Adrenal gland (tissue), 9 donors: ENCODE measurements at regions not wholly inside any gene's neighbourhood (a gene's known extent, or its start where the extent isn't known, plus 50 kb on each side); places are given as distances from the start of the nearest gene placed in this dataset.

Source experiments
- DNase-seq, 7 donors: peaks; one replicate each; pipeline ENCODE4 v3.0.0-alpha.2; 2019 to 2020
- H3K27ac ChIP-seq, 5 donors: fragments of 200-600 bp; sonication (generic) in 4 of 5; 1 replicate in 3 of 5; 2 replicates in 2 of 5; pipeline versions ENCODE4 v1.5.1 to v1.8.0; 2016 to 2020; ENCODE audit warnings: mild to moderate bottlenecking in 1 of 5
- H3K27me3 ChIP-seq: fragments of 200-600 bp; 2 replicates; pipeline ENCODE4 v1.8.0; 2021
- H3K36me3 ChIP-seq, 2 donors: fragments of 200-600 bp; replicated peaks in 1 of 2; 1 replicate in 1 of 2; 2 replicates in 1 of 2; pipeline versions ENCODE4 v1.5.1 to v1.8.0; 2018 to 2022
- H3K4me1 ChIP-seq, 2 donors: fragments of 200-600 bp; replicated peaks in 1 of 2; 1 replicate in 1 of 2; 2 replicates in 1 of 2; pipeline versions ENCODE4 v1.5.1 to v1.8.0; 2018 to 2021
- H3K4me3 ChIP-seq, 4 donors: fragments of 200-600 bp; sonication (generic) in 3 of 4; one replicate each; pipeline ENCODE4 v1.5.1; 2016 to 2018
- H3K9me3 ChIP-seq, 3 donors: fragments of 200-600 bp; sonication (generic) in 1 of 3; replicated peaks in 1 of 3; 1 replicate in 2 of 3; 2 replicates in 1 of 3; pipeline versions ENCODE4 v1.5.1 to v1.8.0; 2016 to 2021
- POLR2A ChIP-seq, 2 donors: fragments of 450-650 bp; IDR thresholded peaks; one replicate each; pipeline ENCODE4 v1.6.1; 2017; ENCODE audit warnings: antibody characterized with exemption in 2 of 2, mild to moderate bottlenecking in 2 of 2, moderate library complexity in 1 of 2
- WGBS, 4 donors: extraction: QIAGEN DNeasy Blood & Tissue Kit in 2 of 4; methylation state at CpG; one replicate each; pipeline versions ENCODE4 v1.1.5 to v1.1.7; 2013 to 2017; 5-methylcytosine and 5-hydroxymethylcytosine counted together
- intact Hi-C, 2 donors: fragments of 100-400 bp; cut with DNase I; formaldehyde crosslinking; loops; one replicate each; pipeline versions ENCODE4 v1.14.1 to v1.15.0; 2022 to 2023
- TF ChIP-seq, protein P1 (sequence below), 6 experiments: fragments of 450-650 bp in 4 of 6; fragments of 200-600 bp in 2 of 6; sonication (generic) in 1 of 6; IDR thresholded peaks; 1 replicate in 5 of 6; 2 replicates in 1 of 6; pipeline versions ENCODE4 v1.5.1 to v1.8.0; 2016 to 2021; ENCODE audit warnings: antibody characterized with exemption in 6 of 6, mild to moderate bottlenecking in 2 of 6, moderate library complexity in 1 of 6
- donor health status: healthy with polysubstance abuse.
- donor health status: Bipolar disorder and iron deficiency.
- donor health status: DM: yes; HTN: yes; CAD: no.
- donor health status: DM: no; HTN: no; CAD: no.
- donor health status: DM: no; HTN: no; CAD: no.

DNA sequence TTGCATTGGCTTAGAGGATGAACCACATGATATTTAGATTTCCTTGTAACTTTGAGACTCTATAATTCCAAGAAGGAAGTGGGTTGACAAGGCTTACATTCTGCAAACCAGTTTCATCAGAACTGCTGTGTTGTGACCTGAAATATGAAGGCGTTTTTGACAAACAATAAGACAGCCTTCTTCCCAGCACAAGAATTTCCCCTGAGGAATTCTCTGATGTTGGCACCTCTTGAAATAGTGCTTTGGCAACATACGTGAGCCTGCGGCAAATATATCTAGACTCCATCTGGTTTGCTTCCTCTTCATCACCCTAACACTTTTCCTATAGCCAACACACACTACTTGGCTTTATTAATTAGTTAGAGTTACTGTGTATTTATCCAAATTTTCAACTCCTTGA, 585.5 kb upstream of the SOX9 start:
- H3K9me3 ChIP-seq, result no peaks in the 10 kb centered on the region
- no peak overlapping the region for H3K27ac ChIP-seq
- H3K4me1 ChIP-seq, result no peaks in the 10 kb centered on the region
- no peak for DNase-seq
- TF ChIP-seq POLR2A (IDR thresholded peaks at IDR 0.05), result no peak
- TF ChIP-seq, protein P1, sequence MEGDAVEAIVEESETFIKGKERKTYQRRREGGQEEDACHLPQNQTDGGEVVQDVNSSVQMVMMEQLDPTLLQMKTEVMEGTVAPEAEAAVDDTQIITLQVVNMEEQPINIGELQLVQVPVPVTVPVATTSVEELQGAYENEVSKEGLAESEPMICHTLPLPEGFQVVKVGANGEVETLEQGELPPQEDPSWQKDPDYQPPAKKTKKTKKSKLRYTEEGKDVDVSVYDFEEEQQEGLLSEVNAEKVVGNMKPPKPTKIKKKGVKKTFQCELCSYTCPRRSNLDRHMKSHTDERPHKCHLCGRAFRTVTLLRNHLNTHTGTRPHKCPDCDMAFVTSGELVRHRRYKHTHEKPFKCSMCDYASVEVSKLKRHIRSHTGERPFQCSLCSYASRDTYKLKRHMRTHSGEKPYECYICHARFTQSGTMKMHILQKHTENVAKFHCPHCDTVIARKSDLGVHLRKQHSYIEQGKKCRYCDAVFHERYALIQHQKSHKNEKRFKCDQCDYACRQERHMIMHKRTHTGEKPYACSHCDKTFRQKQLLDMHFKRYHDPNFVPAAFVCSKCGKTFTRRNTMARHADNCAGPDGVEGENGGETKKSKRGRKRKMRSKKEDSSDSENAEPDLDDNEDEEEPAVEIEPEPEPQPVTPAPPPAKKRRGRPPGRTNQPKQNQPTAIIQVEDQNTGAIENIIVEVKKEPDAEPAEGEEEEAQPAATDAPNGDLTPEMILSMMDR (IDR thresholded peaks at IDR 0.05), result no peak
- intact Hi-C loops, result no loop called here
- H3K4me3 ChIP-seq, result no peak overlapping the region
- no peaks in the 10 kb centered on the region for H3K36me3 ChIP-seq
- WGBS, 4 donors, result 71 to 86% (median 77%) methylated on average over 3 of the region's 3 CpGs
- no peaks in the 10 kb centered on the region for H3K27me3 ChIP-seq

DNA sequence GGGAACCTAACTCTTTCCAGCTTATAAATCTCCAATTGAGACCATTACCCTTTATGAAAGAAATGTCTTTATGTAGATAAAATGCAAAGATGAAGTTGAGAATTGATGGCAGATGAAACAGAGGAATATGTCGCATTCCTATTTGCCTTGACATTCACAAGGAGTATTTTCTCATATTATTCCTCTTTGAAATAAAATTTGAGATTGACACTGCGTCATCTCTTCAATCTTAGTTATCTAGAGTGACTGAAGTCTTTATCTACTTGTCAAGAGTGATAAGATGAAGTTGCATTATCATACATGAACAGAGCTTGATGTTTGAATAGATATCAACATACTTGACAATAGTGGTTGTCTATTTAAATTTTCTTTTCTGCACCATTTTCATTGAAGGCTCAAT, 574.4 kb upstream of the SOX9 start:
- intact Hi-C loops, result no loop called here
- no peak for DNase-seq
- H3K9me3 ChIP-seq, result no peaks in the 10 kb centered on the region
- no peak for TF ChIP-seq POLR2A (IDR thresholded peaks at IDR 0.05)
- TF ChIP-seq, protein P1 (IDR thresholded peaks at IDR 0.05), result no peak
- H3K4me3 ChIP-seq, result no peak overlapping the region
- no peaks in the 10 kb centered on the region for H3K4me1 ChIP-seq
- 41 to 85% (median 51%) methylated on average over 2 of the region's 2 CpGs for WGBS, 4 donors
- H3K27ac ChIP-seq, result no peak overlapping the region
- no peaks in the 10 kb centered on the region for H3K36me3 ChIP-seq
- H3K27me3 ChIP-seq, result no peaks in the 10 kb centered on the region

DNA sequence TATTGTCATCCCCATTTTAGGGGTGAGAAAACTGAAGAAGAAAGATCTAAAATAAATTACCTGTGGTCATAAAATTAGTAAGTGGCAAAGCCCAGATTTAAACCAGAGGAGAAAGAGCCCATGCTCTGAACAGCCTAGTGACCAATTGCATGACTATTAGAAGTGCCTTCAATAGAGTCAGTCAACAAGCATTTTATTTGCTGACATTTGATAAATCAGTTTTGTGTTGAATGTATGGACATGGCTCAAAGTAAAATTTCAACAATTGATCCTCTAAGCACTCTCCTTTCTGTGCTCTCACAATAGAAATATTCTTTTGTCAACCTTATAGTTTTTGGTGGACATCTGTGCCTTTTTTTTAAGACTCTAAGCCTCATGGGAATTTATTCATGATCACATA, 572.9 kb upstream of the SOX9 start:
- no peak for TF ChIP-seq POLR2A (IDR thresholded peaks at IDR 0.05)
- H3K4me1 ChIP-seq, result no peaks in the 10 kb centered on the region
- H3K36me3 ChIP-seq, result no peaks in the 10 kb centered on the region
- no peaks in the 10 kb centered on the region for H3K27me3 ChIP-seq
- intact Hi-C loops, result no loop called here
- H3K9me3 ChIP-seq, result no peaks in the 10 kb centered on the region
- DNase-seq, result no peak
- H3K27ac ChIP-seq, result no peak overlapping the region
- H3K4me3 ChIP-seq, result no peak overlapping the region

DNA sequence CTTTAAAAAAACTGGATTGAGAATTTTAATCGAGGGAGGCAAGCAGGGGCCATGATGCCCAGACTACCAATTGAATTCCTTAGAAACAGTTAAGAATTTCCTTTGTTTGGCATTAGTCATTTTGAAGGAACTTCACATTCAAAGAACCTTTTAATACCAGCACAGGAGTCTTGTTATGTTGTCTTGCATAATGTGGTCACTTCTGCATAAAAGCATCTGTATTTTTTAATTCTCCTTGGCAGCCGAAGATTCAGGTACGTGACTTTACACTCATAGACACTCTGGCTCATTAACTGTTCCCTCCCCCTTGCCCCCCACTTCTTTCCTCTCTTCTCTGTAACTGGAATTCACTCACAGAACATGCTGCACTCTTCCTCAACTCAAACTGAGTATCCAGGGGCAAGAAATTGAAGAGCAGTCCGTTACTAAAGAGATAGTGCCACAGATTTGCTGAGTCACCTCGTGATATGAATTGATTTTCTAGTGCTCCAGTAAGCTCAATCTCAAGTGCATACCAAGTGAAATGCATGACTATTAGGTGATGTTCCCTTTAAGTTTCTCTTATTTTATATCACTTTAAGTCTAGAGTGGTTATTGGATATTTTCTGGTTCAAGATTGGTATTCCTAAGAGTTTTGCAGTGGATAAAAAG, 572.2 kb upstream of the SOX9 start:
- no peaks in the 10 kb centered on the region for H3K36me3 ChIP-seq
- no peak for DNase-seq
- intact Hi-C loops, result no loop called here
- H3K9me3 ChIP-seq, result no peaks in the 10 kb centered on the region
- H3K4me1 ChIP-seq, result no peaks in the 10 kb centered on the region
- H3K27ac ChIP-seq, result no peak overlapping the region
- no peaks in the 10 kb centered on the region for H3K27me3 ChIP-seq
- TF ChIP-seq, protein P1 (IDR thresholded peaks at IDR 0.05), result no peak
- TF ChIP-seq POLR2A (IDR thresholded peaks at IDR 0.05), result no peak
- 67 to 82% (median 76%) methylated on average over 5 of the region's 5 CpGs for WGBS, 4 donors
- no peak overlapping the region for H3K4me3 ChIP-seq

- TF ChIP-seq POLR2A (IDR thresholded peaks at IDR 0.05), result no peak
- TF ChIP-seq, protein P1 (IDR thresholded peaks at IDR 0.05), result no peak
- H3K27ac ChIP-seq, result no peak overlapping the region
- H3K4me1 ChIP-seq, result no peaks in the 10 kb centered on the region
- intact Hi-C loops, result no loop called here
- H3K4me3 ChIP-seq, result no peak overlapping the region
- no peaks in the 10 kb centered on the region for H3K36me3 ChIP-seq
- peaks cover 3% of the 10 kb centered on the region for H3K27me3 ChIP-seq
- WGBS, 4 donors, result 94 to 97% (median 96%) methylated on average over 2 of the region's 2 CpGs
- no peaks in the 10 kb centered on the region for H3K9me3 ChIP-seq
- DNase-seq, result no peak
Observed at GRCh38 chr17:71550675-71551074, 570.1 kb upstream of the SOX9 start.
